ENCODE measurements at regions not wholly inside any gene's neighbourhood (a gene's known extent, or its start where the extent isn't known, plus 50 kb on each side); places are given as distances from the start of the nearest gene placed in this dataset.

GRCh38 chr2:234419726-234420125 is 77.2 kb downstream of the ARL4C start:
- TF ChIP-seq CTCF (IDR thresholded peaks at IDR 0.05; ENCODE audit: low read length) (no peak), EZH2 (IDR thresholded peaks at IDR 0.05; ENCODE audit: borderline replicate concordance, low read length) (no peak)
